GM04504 (cell line): ENCODE measurements at regions not wholly inside any gene's neighbourhood (a gene's known extent, or its start where the extent isn't known, plus 50 kb on each side); places are given as distances from the start of the nearest gene placed in this dataset.

Source experiments
- DNase-seq: peaks from one replicate; pipeline ENCODE4 v3.0.0-alpha.2; 2012; ENCODE audit warnings: low read depth

- no peak for DNase-seq
Observed at GRCh38 chr4:115334736-115335411, 221.5 kb upstream of the NDST4 start.

DNA sequence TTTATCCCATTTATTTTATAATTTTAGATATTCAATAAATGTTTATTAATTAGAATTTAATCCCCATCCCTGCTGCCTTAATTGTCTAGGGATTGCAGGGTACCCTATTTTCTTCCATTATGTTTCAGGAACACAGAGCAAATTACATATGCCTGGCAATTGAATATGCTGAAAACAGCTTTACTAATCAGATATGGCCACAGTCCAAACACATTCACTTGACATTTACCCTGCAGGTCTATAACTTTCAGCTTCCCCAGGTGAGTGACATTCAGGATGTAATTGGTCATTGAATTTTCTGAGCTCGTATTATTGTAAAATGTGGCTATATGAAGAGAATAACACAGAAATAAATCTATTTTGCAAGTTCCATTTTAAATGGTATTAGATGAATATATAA, 218.7 kb upstream of the NDST4 start:
- DNase-seq: no peak

DNA sequence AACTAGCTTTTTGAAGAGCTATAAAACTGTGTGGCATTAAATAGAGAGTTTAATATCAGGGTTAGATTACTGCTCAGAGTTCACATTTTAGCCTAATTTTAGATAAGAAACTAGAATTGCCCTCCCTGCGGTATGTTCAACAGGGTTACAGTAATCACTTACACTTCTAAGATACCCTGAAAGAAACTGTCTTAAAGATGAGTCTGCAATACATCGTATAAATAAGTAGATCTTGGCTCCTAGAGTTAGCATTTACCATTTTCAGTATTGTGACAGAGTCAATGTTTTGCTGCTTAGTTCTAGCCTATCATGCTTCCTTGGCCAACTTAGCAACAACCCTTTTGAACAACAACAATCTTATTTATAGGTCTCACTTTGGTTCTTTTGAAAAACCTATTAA, 217.8 kb upstream of the NDST4 start:
- no peak for DNase-seq

GRCh38 chr4:115325836-115326235, 212.4 kb upstream of the NDST4 start:
- DNase-seq: no peak

- no peak for DNase-seq
Observed at GRCh38 chr4:115323106-115323707, 209.8 kb upstream of the NDST4 start.

DNA sequence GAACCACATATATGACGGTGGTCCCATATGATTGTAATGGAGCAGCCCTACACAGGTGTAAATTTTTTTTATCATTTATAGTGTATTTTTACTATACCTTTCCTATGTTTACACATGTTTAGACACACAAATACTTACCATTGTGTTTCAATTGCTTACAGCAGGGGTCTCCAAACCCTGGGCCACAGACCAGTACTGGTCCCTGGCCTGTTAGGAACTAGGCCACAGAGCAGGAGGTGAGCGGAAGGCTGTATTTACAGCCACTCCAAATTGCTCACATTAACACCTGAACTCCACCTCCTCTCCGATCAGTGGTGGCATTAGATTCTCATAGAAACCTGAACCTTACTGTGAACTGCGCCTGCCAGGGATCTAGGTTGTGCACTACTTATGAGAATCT, 201.8 kb upstream of the NDST4 start:
- no peak for DNase-seq

- DNase-seq: no peak
Observed at GRCh38 chr4:115310641-115311040, 197.2 kb upstream of the NDST4 start.

DNA sequence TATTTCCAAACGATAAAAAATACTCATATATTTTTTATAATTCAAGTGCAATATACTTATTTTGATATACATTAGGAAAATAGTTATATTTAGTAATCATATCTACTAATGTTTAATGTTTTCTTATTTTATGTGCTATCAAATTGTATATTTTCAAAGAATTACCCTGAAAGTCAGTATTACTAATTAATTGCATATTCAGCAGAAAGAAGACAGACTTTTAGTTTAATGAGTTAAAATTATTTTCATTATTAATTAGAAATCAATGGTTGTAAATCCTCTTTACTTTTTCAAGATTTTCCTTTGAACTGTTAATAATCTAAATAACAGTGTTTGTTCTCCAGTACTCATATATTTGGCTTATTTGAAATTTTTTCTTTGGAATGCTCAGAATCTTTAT, 181.3 kb upstream of the NDST4 start:
- DNase-seq: no peak

GRCh38 chr4:115293093-115293462, 179.7 kb upstream of the NDST4 start:
- DNase-seq: no peak

DNA sequence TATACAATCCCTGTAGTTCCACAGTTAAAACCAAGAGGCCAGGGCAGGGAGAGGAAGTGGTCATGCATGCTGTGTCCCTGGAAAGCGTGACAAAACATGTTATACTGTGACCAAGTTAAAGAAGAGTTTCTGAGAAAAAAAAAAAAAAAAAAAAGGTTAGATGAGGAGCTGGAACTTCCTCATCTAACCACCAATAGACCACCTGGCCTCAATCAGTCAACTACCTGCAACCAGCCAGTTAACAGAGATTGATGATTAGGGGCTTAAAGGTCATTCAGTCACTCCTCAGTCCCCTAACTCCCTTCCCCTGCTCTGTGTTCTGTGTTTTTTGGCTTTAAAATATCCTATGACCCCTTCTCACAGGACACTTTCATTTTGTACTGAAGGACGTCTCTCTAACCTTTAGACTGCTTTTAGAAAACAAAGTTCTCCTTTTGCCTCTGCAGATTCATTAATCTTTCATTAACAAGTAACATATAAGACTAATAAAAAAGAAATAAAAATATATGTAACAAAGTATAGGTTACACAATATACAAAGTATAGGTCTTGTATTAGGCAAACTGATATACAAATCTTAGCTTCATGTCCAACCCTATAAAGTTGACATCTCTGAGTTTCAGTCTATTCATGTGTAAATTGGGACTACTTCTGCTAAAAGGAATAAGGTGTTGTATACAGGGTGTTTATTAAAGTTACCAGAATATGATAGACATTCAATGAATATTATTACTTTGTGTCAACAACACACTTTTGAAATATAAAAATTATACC, 179.1 kb upstream of the NDST4 start:
- no peak for DNase-seq

- no peak for DNase-seq
Observed at GRCh38 chr4:115287426-115287825, 174.0 kb upstream of the NDST4 start.

DNA sequence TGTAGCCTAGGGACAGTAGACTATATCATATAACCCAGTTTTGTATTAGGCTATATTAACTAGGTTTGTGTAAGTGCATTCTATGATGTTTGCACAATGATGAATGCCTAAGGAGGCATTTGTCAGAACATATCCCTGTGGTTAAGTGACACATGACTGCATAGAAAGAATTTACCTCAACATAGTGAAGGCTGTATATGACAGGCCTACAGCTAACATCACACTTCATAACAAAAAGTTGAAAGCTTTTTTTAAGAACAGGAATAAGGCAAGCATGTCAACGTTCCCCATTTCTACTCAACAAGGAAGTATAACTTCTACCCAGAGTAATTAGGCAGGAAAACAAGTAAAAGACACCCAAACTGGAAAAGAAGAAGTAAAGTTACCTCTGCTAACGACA, 165.9 kb upstream of the NDST4 start:
- DNase-seq: no peak

GRCh38 chr4:115278830-115279229, 165.4 kb upstream of the NDST4 start:
- no peak for DNase-seq

DNA sequence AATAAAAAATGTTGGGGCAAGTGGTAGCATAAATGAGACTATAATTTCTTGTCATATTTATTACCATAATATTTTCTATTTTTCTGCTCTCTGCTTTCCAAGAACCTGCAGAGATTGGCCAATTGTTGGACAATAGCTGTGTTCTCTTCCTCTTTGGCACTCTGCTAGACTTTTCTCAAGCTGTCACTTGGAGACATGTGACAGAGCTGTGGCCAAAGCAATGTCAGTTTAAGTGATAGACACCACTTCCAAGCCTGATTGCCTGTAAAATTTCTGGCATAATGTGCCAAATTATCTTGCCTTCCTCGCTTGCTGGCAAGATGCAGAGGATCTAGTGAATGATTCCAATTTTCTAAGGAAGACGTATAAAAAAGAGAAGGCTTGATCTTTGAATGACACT, 162.2 kb upstream of the NDST4 start:
- DNase-seq: no peak

GRCh38 chr4:115274545-115274944, 161.1 kb upstream of the NDST4 start:
- no peak for DNase-seq

GRCh38 chr4:115272594-115272993, 159.2 kb upstream of the NDST4 start:
- DNase-seq: no peak

DNA sequence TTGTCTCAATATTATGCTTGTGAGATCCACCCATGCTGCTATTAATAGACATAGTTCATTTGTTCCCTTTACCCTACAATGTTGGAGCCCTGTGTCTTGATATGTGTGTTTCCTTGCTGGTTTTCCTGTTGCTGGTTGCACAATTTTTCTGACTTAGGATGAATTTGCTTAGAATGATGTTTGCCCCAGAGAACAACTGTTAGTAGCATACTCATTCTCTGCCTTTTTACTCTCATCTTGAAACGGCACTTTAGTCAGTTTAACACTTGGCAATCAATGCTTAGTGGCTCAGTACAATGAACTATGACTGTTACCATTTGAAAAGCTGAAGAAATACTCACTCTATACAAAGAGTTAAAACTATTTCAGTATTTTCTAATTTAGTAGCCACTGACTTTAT, 158.8 kb upstream of the NDST4 start:
- no peak for DNase-seq

DNA sequence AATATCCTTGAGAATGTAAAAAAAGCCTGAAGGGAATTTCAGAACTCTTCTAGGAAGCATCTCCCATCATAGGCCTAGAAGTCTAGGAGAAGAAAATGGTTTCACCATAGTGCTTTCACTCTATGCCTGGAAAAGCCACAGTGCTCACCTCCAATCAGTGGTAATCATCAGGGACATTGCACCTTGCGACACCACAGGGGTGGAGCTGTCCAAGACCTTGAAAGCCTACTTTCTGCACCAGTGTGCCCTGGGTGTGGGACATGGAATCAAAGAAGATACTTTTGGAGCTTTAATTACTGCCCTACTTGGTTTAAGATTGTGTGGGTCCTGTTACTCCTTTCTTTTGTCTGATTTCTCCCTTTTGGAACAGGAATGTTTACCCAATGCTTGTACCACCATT, 146.8 kb upstream of the NDST4 start:
- no peak for DNase-seq

- no peak for DNase-seq
Observed at GRCh38 chr4:115259642-115260041, 146.2 kb upstream of the NDST4 start.

DNA sequence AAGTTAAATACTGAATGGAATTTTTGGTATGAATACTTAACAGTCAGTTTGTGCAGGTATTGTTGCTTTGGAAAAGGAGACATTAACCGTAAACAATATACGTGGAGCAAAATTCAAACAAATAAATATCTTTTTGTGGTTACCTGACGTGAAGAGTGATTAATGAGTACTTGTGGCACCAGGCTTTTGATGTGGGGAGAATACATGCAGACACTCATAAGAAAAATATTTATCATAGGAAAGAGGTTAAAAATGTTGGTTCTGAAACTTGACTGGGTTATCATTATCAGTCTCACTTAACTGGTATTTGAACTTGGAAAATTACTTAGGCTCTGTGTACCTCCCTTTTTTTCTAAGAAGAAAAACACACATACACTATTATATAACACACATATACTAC, 136.4 kb upstream of the NDST4 start:
- no peak for DNase-seq

DNA sequence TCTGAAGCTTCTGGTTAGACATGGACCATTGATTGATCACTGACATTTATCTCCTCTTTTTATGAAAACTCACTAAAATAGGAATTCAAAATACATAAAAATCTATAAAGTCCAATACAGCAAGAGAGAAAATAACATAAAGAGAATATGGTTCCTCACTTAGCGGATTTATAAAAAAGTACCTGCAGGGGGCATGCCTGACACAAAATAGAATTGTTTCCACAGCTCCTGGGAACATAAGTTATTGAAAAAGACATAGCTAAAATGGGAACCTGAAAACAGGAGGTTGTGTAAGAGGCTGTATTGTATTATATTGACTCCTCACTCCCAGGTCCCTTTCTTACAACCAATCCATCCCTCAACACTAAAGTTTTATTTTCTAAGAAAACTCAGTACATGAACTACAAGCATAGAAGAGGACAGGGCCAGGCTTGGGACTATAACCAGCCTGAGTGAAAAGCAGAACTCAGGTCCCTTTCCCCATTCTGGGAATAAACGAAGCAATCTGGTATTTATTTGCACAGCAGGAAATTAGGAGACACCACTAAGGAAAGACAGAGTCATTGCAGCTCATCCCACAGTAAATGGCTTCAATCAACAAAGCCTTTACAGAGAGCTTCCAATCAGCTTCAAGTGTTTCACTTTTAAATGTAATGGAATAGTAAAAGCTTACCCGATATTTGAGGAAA, 121.1 kb upstream of the NDST4 start:
- no peak for DNase-seq

DNA sequence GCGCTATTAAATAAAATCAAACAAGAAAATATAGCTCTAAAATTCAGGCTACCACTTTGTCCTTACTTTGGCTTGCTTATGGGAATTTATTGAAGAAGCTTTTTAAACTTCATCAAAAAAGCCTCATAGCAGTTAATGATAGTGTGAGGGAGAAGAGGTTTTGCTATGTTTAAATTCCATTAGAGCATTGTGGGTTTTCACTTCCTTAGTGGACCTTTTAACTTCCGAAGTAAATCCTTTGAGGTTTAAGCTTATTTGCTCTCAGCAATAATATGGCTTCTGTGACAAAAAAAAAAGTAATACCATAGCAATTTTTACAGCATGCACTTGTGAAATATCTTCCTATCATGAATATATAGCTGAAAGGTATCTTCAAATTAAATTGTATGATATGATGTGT, 120.2 kb upstream of the NDST4 start:
- no peak for DNase-seq

DNA sequence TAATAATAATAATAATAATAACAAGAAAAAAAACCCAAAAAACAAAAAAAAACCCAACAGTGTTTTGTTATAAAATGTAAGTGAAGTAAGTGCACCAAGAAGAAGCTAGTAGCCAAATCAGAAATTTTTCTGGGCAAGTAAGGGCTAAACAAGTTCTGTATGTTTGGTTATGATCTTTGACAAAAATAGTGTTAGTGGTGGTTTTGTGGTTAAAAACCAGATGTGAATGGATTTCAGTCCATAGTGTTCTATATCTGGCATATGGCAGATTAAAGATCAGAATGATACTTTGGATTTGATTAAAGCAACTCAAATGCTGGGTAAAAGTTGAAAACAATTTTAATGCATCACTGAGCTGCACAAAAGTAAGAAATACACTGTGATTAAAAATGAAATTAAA, 116.5 kb upstream of the NDST4 start:
- DNase-seq: no peak
